Kidney (tissue), 13 donors: ENCODE measurements at regions not wholly inside any gene's neighbourhood (a gene's known extent, or its start where the extent isn't known, plus 50 kb on each side); places are given as distances from the start of the nearest gene placed in this dataset.

Experiments
- DNase-seq, 5 donors: peaks; one replicate each; pipeline ENCODE4 v3.0.0-alpha.2; 2013 to 2020
- FAIRE-seq: peaks from 2 replicates; lab custom pipeline; 2012; peaks lifted over from hg19 to GRCh38; lab: Jason Lieb, UNC
- H3K27ac ChIP-seq, 2 donors: one replicate each; pipeline ENCODE4 v1.7.0; 2013; ENCODE audit warnings: low read depth in 2 of 2, low read length in 2 of 2, inconsistent platforms in 1 of 2
- H3K27me3 ChIP-seq: one replicate; pipeline ENCODE4 v1.7.1; 2013; ENCODE audit warnings: low read length, inconsistent platforms; ENCODE audit not compliant: control insufficient read depth, insufficient read depth
- H3K36me3 ChIP-seq, 3 donors: one replicate each; pipeline versions ENCODE4 v1.7.0 to v1.7.1; 2013; ENCODE audit warnings: low read length in 3 of 3, control low read depth in 1 of 3, inconsistent platforms in 1 of 3; ENCODE audit not compliant: insufficient read depth in 3 of 3, control insufficient read depth in 2 of 3
- H3K4me1 ChIP-seq, 3 donors: one replicate each; pipeline versions ENCODE4 v1.7.0 to v1.7.1; 2013; ENCODE audit warnings: low read length in 3 of 3, inconsistent platforms in 1 of 3, low read depth in 1 of 3; ENCODE audit not compliant: control insufficient read depth in 2 of 3, insufficient read depth in 2 of 3
- H3K4me3 ChIP-seq, 3 donors: one replicate each; pipeline versions ENCODE4 v1.7.0 to v1.8.1; 2013; ENCODE audit warnings: low read length in 3 of 3, control low read depth in 1 of 3, inconsistent platforms in 1 of 3
- H3K9ac ChIP-seq, 3 donors: one replicate each; pipeline versions ENCODE4 v1.7.0 to v1.7.1; 2013; ENCODE audit warnings: low read length in 3 of 3, control low read depth in 1 of 3, inconsistent platforms in 1 of 3
- H3K9me3 ChIP-seq, 3 donors: one replicate each; pipeline versions ENCODE4 v1.7.0 to v1.7.1; 2013; ENCODE audit warnings: low read length in 3 of 3, control low read depth in 1 of 3, inconsistent platforms in 1 of 3; ENCODE audit not compliant: control insufficient read depth in 2 of 3, insufficient read depth in 1 of 3
- intact Hi-C: fragments of 100-400 bp; cut with DNase I; formaldehyde crosslinking; loops from one replicate; pipeline ENCODE4 v1.11.1; 2022
- TF ChIP-seq, protein P1 (sequence below): IDR thresholded peaks from 3 replicates; pipeline ENCODE4 v1.5.1; 2012; ENCODE audit warnings: mild to moderate bottlenecking, moderate library complexity, borderline replicate concordance; ENCODE audit not compliant: insufficient read depth; ENCODE audit errors: extremely low read depth
- donor health status: control.
- donor health status: control.
- donor health status: control.
- donor health status: control.
- donor health status: control.
- donor health status: DM: yes; HTN: yes; CAD: no.
- donor health status: Normal renal cell carcinoma (clear cell type).

DNA sequence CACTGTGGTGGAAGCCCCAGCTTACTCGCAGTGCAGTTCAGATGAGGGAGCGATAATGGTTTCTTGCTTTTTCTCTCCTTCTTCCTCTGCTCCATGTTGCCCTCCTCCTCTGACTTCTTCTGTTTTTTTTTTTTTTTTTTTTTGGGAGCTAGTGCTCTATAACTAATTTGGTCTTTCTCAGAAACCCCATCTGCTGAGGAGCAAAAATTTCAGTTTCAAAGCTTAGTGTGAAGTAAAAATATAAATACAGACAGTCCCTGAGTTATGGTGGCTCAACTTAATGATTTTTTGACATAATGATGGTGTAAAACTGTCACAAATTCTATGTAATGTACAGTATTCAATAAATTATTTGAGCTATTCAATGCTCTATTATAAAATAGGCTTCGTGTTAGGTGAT is 120.7 kb downstream of the TBX19 start:
- no peaks in the 10 kb centered on the region for H3K9me3 ChIP-seq
- H3K36me3 ChIP-seq, result no peaks in the 10 kb centered on the region
- TF ChIP-seq, protein P1, sequence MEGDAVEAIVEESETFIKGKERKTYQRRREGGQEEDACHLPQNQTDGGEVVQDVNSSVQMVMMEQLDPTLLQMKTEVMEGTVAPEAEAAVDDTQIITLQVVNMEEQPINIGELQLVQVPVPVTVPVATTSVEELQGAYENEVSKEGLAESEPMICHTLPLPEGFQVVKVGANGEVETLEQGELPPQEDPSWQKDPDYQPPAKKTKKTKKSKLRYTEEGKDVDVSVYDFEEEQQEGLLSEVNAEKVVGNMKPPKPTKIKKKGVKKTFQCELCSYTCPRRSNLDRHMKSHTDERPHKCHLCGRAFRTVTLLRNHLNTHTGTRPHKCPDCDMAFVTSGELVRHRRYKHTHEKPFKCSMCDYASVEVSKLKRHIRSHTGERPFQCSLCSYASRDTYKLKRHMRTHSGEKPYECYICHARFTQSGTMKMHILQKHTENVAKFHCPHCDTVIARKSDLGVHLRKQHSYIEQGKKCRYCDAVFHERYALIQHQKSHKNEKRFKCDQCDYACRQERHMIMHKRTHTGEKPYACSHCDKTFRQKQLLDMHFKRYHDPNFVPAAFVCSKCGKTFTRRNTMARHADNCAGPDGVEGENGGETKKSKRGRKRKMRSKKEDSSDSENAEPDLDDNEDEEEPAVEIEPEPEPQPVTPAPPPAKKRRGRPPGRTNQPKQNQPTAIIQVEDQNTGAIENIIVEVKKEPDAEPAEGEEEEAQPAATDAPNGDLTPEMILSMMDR, result no peak
- H3K9ac ChIP-seq, result no peak overlapping the region
- no peaks in the 10 kb centered on the region for H3K4me1 ChIP-seq
- FAIRE-seq, result no peak
- H3K27ac ChIP-seq, result no peak overlapping the region
- no peaks in the 10 kb centered on the region for H3K27me3 ChIP-seq
- no peak overlapping the region for H3K4me3 ChIP-seq
- DNase-seq, result no peak
- intact Hi-C loops, result no loop called here

DNA sequence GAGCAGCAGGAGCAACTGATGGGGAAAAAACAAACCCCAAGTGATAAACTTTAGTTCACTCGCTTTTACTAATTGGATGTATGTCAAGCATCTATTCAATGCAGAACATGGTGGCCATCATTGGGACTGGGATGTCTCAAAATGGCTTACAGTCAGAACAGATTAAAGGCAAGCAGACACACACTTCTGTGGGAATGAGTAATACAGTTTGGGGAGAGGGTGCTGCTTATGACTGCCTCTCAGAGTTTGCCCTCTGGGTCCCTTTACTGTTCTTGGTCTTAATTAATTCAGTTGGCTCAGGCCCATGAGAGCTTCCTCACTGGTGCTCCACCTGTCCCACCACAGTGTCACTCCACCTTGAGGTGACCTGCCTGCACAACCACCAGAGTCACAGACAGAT is 119.5 kb downstream of the TBX19 start:
- intact Hi-C loops, result no loop called here
- Histone ChIP-seq H3K9me3 (no peaks in the 10 kb centered on the region), H3K4me3 (no peak overlapping the region), H3K4me1 (no peaks in the 10 kb centered on the region), H3K27me3 (no peaks in the 10 kb centered on the region), H3K9ac (no peak overlapping the region), H3K27ac (no peak overlapping the region), H3K36me3 (no peaks in the 10 kb centered on the region)
- TF ChIP-seq, protein P1, result no peak
- FAIRE-seq, result no peak
- no peak for DNase-seq

DNA sequence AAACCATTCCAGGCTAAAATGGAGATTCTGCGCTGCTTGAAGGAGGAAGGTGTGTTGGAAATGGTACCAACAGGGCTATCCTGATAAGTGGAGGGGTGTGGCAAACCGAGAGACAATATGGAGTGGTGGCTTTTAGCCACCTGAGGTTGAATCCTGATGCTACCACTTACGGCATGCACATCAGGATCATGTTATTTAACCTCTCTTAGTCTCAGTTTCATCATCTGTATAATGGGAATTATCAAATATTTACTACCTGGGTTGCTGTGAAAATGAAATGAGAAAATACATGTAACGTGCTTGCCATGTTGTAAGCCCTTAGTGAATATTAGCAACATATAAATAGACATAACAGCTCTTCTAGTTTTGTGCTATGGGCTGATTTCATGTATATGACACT is 117.1 kb downstream of the TBX19 start:
- DNase-seq (no peak), FAIRE-seq (no peak)
- intact Hi-C loops, result no loop called here
- Histone ChIP-seq H3K36me3 (no peaks in the 10 kb centered on the region), H3K4me3 (no peak overlapping the region), H3K27ac (no peak overlapping the region), H3K9ac (no peak overlapping the region), H3K27me3 (no peaks in the 10 kb centered on the region), H3K9me3 (no peaks in the 10 kb centered on the region), H3K4me1 (peaks cover 0 to 4% (median 0%) of the 10 kb centered on the region in 3 donors)
- TF ChIP-seq, protein P1, result no peak
